GM12878 (cell line): ENCODE measurements at regions not wholly inside any gene's neighbourhood (a gene's known extent, or its start where the extent isn't known, plus 50 kb on each side); places are given as distances from the start of the nearest gene placed in this dataset.

Source experiments
- ATAC-seq: fragments of 200-7000 bp; cut with Tn5 transposase; 3 replicates; pipeline ENCODE4 v1.9.1; 2020; ENCODE audit warnings: mild to moderate bottlenecking, moderate library complexity
- BruUV-seq: library from RNA; stranded (reverse); fragments of 400-500 nt; replicated peaks from 2 replicates; lab custom pipeline; 2021; lab: Mats Ljungman, UMichigan
- CTCF ChIA-PET: fragments of 300-600 bp; sonication (Branson Sonifier 250); formaldehyde crosslinking; extraction: SDS; loops from one replicate; lab custom pipeline; 2021; ENCODE audit warnings: inconsistent platforms; lab: Yijun Ruan, JAX
- POLR2A ChIA-PET: fragments of 350-600 bp; formaldehyde crosslinking; extraction: SDS; loops from one replicate; lab custom pipeline; 2021; ENCODE audit warnings: inconsistent platforms; lab: Charles Lee
- RAD21 ChIA-PET: fragments of 300-600 bp; sonication (Branson Sonifier 250); formaldehyde crosslinking; loops from one replicate; lab custom pipeline; 2023; ENCODE audit warnings: antibody characterized with exemption; ENCODE audit not compliant: unreplicated experiment; lab: Charles Lee
- SMC1A ChIA-PET: fragments of 300-600 bp; sonication (Branson Sonifier 250); formaldehyde crosslinking; loops from one replicate; lab custom pipeline; 2023; ENCODE audit not compliant: unreplicated experiment, uncharacterized antibody; lab: Charles Lee
- DNase-seq: peaks from one replicate; pipeline ENCODE4 v3.0.0-alpha.2; 2011; ENCODE audit warnings: low read depth, low spot score
- FAIRE-seq: peaks from 3 replicates; lab custom pipeline; 2011; peaks lifted over from hg19 to GRCh38; lab: Jason Lieb, UNC
- H2AFZ ChIP-seq: 2 replicates; pipeline ENCODE4 v1.6.0; 2011; ENCODE audit warnings: low read depth, low read length, control low read depth; ENCODE audit not compliant: control insufficient read depth
- H3K27ac ChIP-seq: 2 replicates; pipeline ENCODE4 v1.5.1; 2011; ENCODE audit warnings: control low read depth; ENCODE audit not compliant: control insufficient read depth, insufficient read depth
- H3K27me3 ChIP-seq, 2 experiments: replicated peaks in 1 of 2; 2 replicates each; pipeline versions ENCODE4 v1.6.0 to v1.6.1; 2011; ENCODE audit warnings: low read length in 1 of 2; ENCODE audit not compliant: control insufficient read depth in 2 of 2, insufficient read depth in 2 of 2
- H3K36me3 ChIP-seq, 2 experiments: 2 replicates each; pipeline ENCODE4 v1.5.1; 2011; ENCODE audit warnings: low read length in 1 of 2; ENCODE audit not compliant: control insufficient read depth in 2 of 2, insufficient read depth in 2 of 2
- H3K4me1 ChIP-seq: 2 replicates; pipeline ENCODE4 v1.6.1; 2011; ENCODE audit warnings: mild to moderate bottlenecking, low read length, moderate library complexity, mixed read lengths; ENCODE audit not compliant: control insufficient read depth, insufficient read depth
- H3K4me2 ChIP-seq: 2 replicates; pipeline ENCODE4 v1.6.0; 2011; ENCODE audit warnings: control low read depth; ENCODE audit not compliant: control insufficient read depth, insufficient read depth
- H3K4me3 ChIP-seq: fragments of 200-600 bp; sonication (generic); 2 replicates; pipeline ENCODE4 v1.5.1; 2016
- H3K79me2 ChIP-seq: 2 replicates; pipeline ENCODE4 v1.6.0; 2011; ENCODE audit warnings: low read length; ENCODE audit not compliant: control insufficient read depth, insufficient read depth
- H3K9ac ChIP-seq: 2 replicates; pipeline ENCODE4 v1.8.0; 2011; ENCODE audit warnings: low read length, control low read depth, mixed read lengths; ENCODE audit not compliant: control insufficient read depth, insufficient read depth
- H3K9me3 ChIP-seq: replicated peaks from 3 replicates; pipeline ENCODE4 v1.5.1; 2011; ENCODE audit warnings: mild to moderate bottlenecking, low read length; ENCODE audit not compliant: control insufficient read depth, insufficient read depth
- H4K20me1 ChIP-seq: 2 replicates; pipeline ENCODE4 v1.6.0; 2011; ENCODE audit not compliant: control insufficient read depth, insufficient read depth
- CBX5 ChIP-seq: sonication (generic); IDR thresholded peaks from 2 replicates; pipeline ENCODE4 v1.6.1; 2016; ENCODE audit warnings: low read depth, moderate library complexity, mild to moderate bottlenecking, inconsistent platforms
- E4F1 ChIP-seq: fragments of 450-650 bp; IDR thresholded peaks from 2 replicates; pipeline ENCODE4 v1.6.1; 2018; ENCODE audit warnings: borderline replicate concordance, mild to moderate bottlenecking; ENCODE audit not compliant: partially characterized antibody
- FOS ChIP-seq: IDR thresholded peaks from 3 replicates; pipeline ENCODE4 v1.6.1; 2011; ENCODE audit warnings: borderline replicate concordance; ENCODE audit not compliant: insufficient read length; ENCODE audit errors: extremely low read depth
- IKZF2 ChIP-seq, 2 experiments: fragments of 450-650 bp; IDR thresholded peaks; 2 replicates each; pipeline ENCODE4 v1.6.1; 2017; ENCODE audit warnings: mild to moderate bottlenecking in 2 of 2, moderate library complexity in 2 of 2
- NRF1 ChIP-seq: conservative IDR thresholded peaks from 2 replicates; pipeline ENCODE4 v1.6.1; 2011; ENCODE audit warnings: mild to moderate bottlenecking, low read depth, low read length, improper control_type of control experiment
- POLR2AphosphoS2 ChIP-seq: IDR thresholded peaks from 2 replicates; pipeline ENCODE4 v1.6.1; 2011; ENCODE audit warnings: low read depth, mild to moderate bottlenecking, low read length, improper control_type of control experiment, moderate library complexity
- RELA ChIP-seq: fragments of 450-650 bp; IDR thresholded peaks from 2 replicates; pipeline ENCODE4 v1.8.0; 2014; ENCODE audit warnings: borderline replicate concordance; ENCODE audit not compliant: partially characterized antibody
- SMAD5 ChIP-seq: IDR thresholded peaks from 2 replicates; pipeline ENCODE4 v1.6.1; 2016; ENCODE audit warnings: antibody characterized with exemption, low read depth
- TARDBP ChIP-seq: IDR thresholded peaks from 2 replicates; pipeline ENCODE4 v1.6.1; 2016; ENCODE audit warnings: borderline replicate concordance
- ZNF384 ChIP-seq: IDR thresholded peaks from 2 replicates; pipeline ENCODE4 v1.6.1; 2012; ENCODE audit warnings: low read depth, mild to moderate bottlenecking, low read length, improper control_type of control experiment, borderline replicate concordance
- ZNF622 ChIP-seq: fragments of 450-650 bp; IDR thresholded peaks from 2 replicates; pipeline ENCODE4 v1.6.1; 2017; ENCODE audit warnings: mild to moderate bottlenecking, inconsistent platforms
- WGBS: methylation state at CpG from one replicate; pipeline ENCODE4 v1.1.6; 2016; ENCODE audit warnings: low lambda C conversion rate; ENCODE audit not compliant: insufficient replicate concordance, insufficient coverage; ENCODE audit errors: missing lambda C conversion rate; 5-methylcytosine and 5-hydroxymethylcytosine counted together
- in situ Hi-C: fragments of 300-500 bp; cut with MboI; formaldehyde crosslinking; loops from 9 replicates; pipeline ENCODE4 v1.14.3; 2018; ENCODE audit warnings: mixed read lengths
- intact Hi-C: fragments of 100-400 bp; cut with micrococcal nuclease; formaldehyde crosslinking; loops from one replicate; pipeline ENCODE4 v1.14.2; 2022; ENCODE audit not compliant: unreplicated experiment

- intact Hi-C loops (no loop called here), in situ Hi-C loops (no loop called here)
- ATAC-seq (no peak), FAIRE-seq (no peak), DNase-seq (no peak)
- Histone ChIP-seq H3K9me3 (no peaks in the 10 kb centered on the region), H3K79me2 (no peaks in the 10 kb centered on the region), H3K4me3 (no peak overlapping the region), H3K4me2 (no peak overlapping the region), H3K36me3 (no peaks in the 10 kb centered on the region), H3K27ac (no peak overlapping the region), H2AFZ (no peak overlapping the region), H4K20me1 (no peaks in the 10 kb centered on the region), H3K4me1 (no peaks in the 10 kb centered on the region), H3K27me3 (no peaks in the 10 kb centered on the region), H3K9ac (no peak overlapping the region)
- TF ChIP-seq TARDBP, result no peak
- TF ChIP-seq CBX5, result no peak
- TF ChIP-seq FOS, result no peak
- no peak for TF ChIP-seq NRF1
- no peak for TF ChIP-seq RELA
- no peak for TF ChIP-seq POLR2AphosphoS2
- TF ChIP-seq ZNF622, result no peak
- no peak for TF ChIP-seq SMAD5
- no peak for TF ChIP-seq IKZF2 (IDR thresholded peaks at IDR 0.05)
- TF ChIP-seq ZNF384, result no peak
- TF ChIP-seq E4F1, result no peak
- RAD21 ChIA-PET, result no interaction called here
- CTCF ChIA-PET, result no interaction called here
- POLR2A ChIA-PET, result no interaction called here
- 50% methylated on average over 2 of the region's 2 CpGs for WGBS
- SMC1A ChIA-PET, result no interaction called here
- BruUV-seq, result no TSS peak
Measured at GRCh38 chrX:95693365-95693764, 991.3 kb upstream of the DIAPH2 start.
